SK-N-SH (cell line): ENCODE measurements at regions not wholly inside any gene's neighbourhood (a gene's known extent, or its start where the extent isn't known, plus 50 kb on each side); places are given as distances from the start of the nearest gene placed in this dataset.

Source experiments
- CTCF ChIA-PET: fragments of 300-600, 350-600 bp; formaldehyde crosslinking; extraction: SDS; loops from one replicate; lab custom pipeline; 2021; lab: Yijun Ruan, JAX
- POLR2A ChIA-PET: fragments of 350-600 bp; sonication (Branson Sonifier 250); formaldehyde crosslinking; extraction: SDS; loops from one replicate; lab custom pipeline; 2020; ENCODE audit warnings: antibody characterized with exemption, inconsistent platforms; lab: Yijun Ruan, JAX
- DNase-seq: peaks from one replicate; pipeline ENCODE4 v3.0.0; 2012
- H2AFZ ChIP-seq: fragments of 200-600 bp; sonication (generic); 2 replicates; pipeline ENCODE4 v1.8.1; 2016; ENCODE audit warnings: antibody characterized with exemption, mild to moderate bottlenecking, low read depth
- H3F3A ChIP-seq: fragments of 200-600 bp; sonication (generic); replicated peaks from 2 replicates; pipeline ENCODE3; 2016; ENCODE audit warnings: antibody characterized with exemption, mild to moderate bottlenecking; ENCODE audit not compliant: insufficient read depth
- H3K27ac ChIP-seq, 2 experiments: fragments of 200-500 bp in 1 of 2; fragments of 200-600 bp in 1 of 2; sonication (Bioruptor generic) in 1 of 2; sonication (generic), shearing (Covaris generic) in 1 of 2; 2 replicates each; pipeline versions ENCODE4 v1.5.1 to v1.6.1; 2014 to 2016; ENCODE audit warnings: low read depth in 2 of 2, inconsistent platforms in 1 of 2, low read length in 1 of 2, mild to moderate bottlenecking in 1 of 2, mixed read lengths in 1 of 2
- H3K27me3 ChIP-seq: fragments of 200-600 bp; sonication (generic), shearing (Covaris generic); 2 replicates; pipeline ENCODE4 v1.6.1; 2016; ENCODE audit warnings: mixed run types; ENCODE audit not compliant: insufficient read depth
- H3K36me3 ChIP-seq, 2 experiments: fragments of 200-500 bp in 1 of 2; fragments of 200-600 bp in 1 of 2; sonication (Bioruptor generic) in 1 of 2; sonication (generic) in 1 of 2; replicated peaks in 1 of 2; 2 replicates each; pipeline versions ENCODE3 to v1.5.1; 2014 to 2016; ENCODE audit warnings: low read length in 1 of 2, mild to moderate bottlenecking in 1 of 2; ENCODE audit not compliant: insufficient read depth in 2 of 2, control insufficient read depth in 1 of 2
- H3K4me1 ChIP-seq, 2 experiments: fragments of 200-500 bp in 1 of 2; fragments of 200-600 bp in 1 of 2; sonication (Bioruptor generic) in 1 of 2; sonication (generic), shearing (Covaris generic) in 1 of 2; 2 replicates each; pipeline versions ENCODE4 v1.5.1 to v1.6.1; 2014 to 2016; ENCODE audit warnings: low read depth in 1 of 2, low read length in 1 of 2, mixed run types in 1 of 2; ENCODE audit not compliant: insufficient read depth in 2 of 2, control insufficient read depth in 1 of 2
- H3K4me2 ChIP-seq: fragments of 200-600 bp; sonication (generic), shearing (Covaris generic); 2 replicates; pipeline ENCODE4 v1.6.1; 2017; ENCODE audit warnings: mixed run types
- H3K4me3 ChIP-seq, 2 experiments: fragments of 200-500 bp in 1 of 2; fragments of 200-600 bp in 1 of 2; sonication (Bioruptor generic) in 1 of 2; sonication (generic), shearing (Covaris generic) in 1 of 2; 2 replicates each; pipeline versions ENCODE4 v1.5.1 to v1.8.1; 2014 to 2016; ENCODE audit warnings: low read depth in 2 of 2, inconsistent platforms in 1 of 2, low read length in 1 of 2, mild to moderate bottlenecking in 1 of 2, mixed read lengths in 1 of 2, moderate library complexity in 1 of 2
- H3K79me2 ChIP-seq: fragments of 200-600 bp; sonication (generic); 2 replicates; pipeline ENCODE4 v1.8.1; 2017; ENCODE audit warnings: mild to moderate bottlenecking; ENCODE audit not compliant: insufficient read depth
- H3K9ac ChIP-seq: fragments of 200-600 bp; sonication (generic); 2 replicates; pipeline ENCODE4 v1.6.1; 2017; ENCODE audit warnings: mixed run types
- H3K9me2 ChIP-seq: fragments of 200-600 bp; sonication (generic); 2 replicates; pipeline ENCODE4 v1.6.1; 2017; ENCODE audit warnings: mixed run types
- H3K9me3 ChIP-seq: fragments of 200-600 bp; sonication (generic); 2 replicates; pipeline ENCODE4 v1.6.1; 2017; ENCODE audit warnings: mixed run types, mild to moderate bottlenecking, moderate library complexity
- H4K20me1 ChIP-seq: fragments of 200-600 bp; sonication (generic); 2 replicates; pipeline ENCODE4 v1.6.1; 2017; ENCODE audit warnings: mild to moderate bottlenecking, mixed run types; ENCODE audit not compliant: insufficient read depth
- EZH2phosphoT487 ChIP-seq: fragments of 200-600 bp; sonication (generic); IDR thresholded peaks from 2 replicates; pipeline ENCODE4 v1.6.1; 2017; ENCODE audit warnings: low read depth, mixed run types, mild to moderate bottlenecking, antibody characterized with exemption, moderate library complexity, borderline replicate concordance
- FOXM1 ChIP-seq: IDR thresholded peaks from 2 replicates; pipeline ENCODE4 v1.4.0; 2012; ENCODE audit warnings: low read depth, mild to moderate bottlenecking
- GATA2 ChIP-seq: sonication (generic); formaldehyde crosslinking; IDR thresholded peaks from 2 replicates; pipeline ENCODE4 v1.5.0; 2020; ENCODE audit warnings: mild to moderate bottlenecking, missing genetic modification reagents
- IRF3 ChIP-seq: fragments of 150-350 bp; IDR thresholded peaks from 2 replicates; pipeline ENCODE4 v1.6.1; 2016; ENCODE audit warnings: mild to moderate bottlenecking, low read depth, low read length
- JUND ChIP-seq: IDR thresholded peaks from 2 replicates; pipeline ENCODE4 v1.4.0; 2012
- MEF2A ChIP-seq: IDR thresholded peaks from 2 replicates; pipeline ENCODE4 v1.4.0; 2012; ENCODE audit warnings: low read depth, borderline replicate concordance
- MXI1 ChIP-seq: IDR thresholded peaks from 2 replicates; pipeline ENCODE4 v1.6.1; 2012; ENCODE audit warnings: mild to moderate bottlenecking, low read depth, low read length, improper control_type of control experiment
- NFIC ChIP-seq: IDR thresholded peaks from 2 replicates; pipeline ENCODE4 v1.4.0; 2012; ENCODE audit warnings: borderline replicate concordance
- RAD21 ChIP-seq: IDR thresholded peaks from 2 replicates; pipeline ENCODE4 v1.6.1; 2012; ENCODE audit warnings: mild to moderate bottlenecking, low read length
- RCOR1 ChIP-seq: fragments of 150-350 bp; IDR thresholded peaks from 2 replicates; pipeline ENCODE4 v1.6.1; 2017; ENCODE audit warnings: antibody characterized with exemption, low read length
- REST ChIP-seq: IDR thresholded peaks from 2 replicates; pipeline ENCODE4 v1.6.1; 2012; ENCODE audit warnings: mild to moderate bottlenecking, low read depth, low read length, moderate library complexity
- SMC3 ChIP-seq: IDR thresholded peaks from 2 replicates; pipeline ENCODE4 v1.6.1; 2012; ENCODE audit warnings: low read depth, low read length, improper control_type of control experiment
- TCF12 ChIP-seq: IDR thresholded peaks from 2 replicates; pipeline ENCODE4 v1.4.0; 2012
- WGBS: methylation state at CpG from one replicate; pipeline ENCODE4 v1.1.6; 2017; ENCODE audit warnings: low lambda C conversion rate; 5-methylcytosine and 5-hydroxymethylcytosine counted together
- TF ChIP-seq, protein P1 (sequence below): IDR thresholded peaks from 2 replicates; pipeline ENCODE4; 2012
- TF ChIP-seq, protein P2 (sequence below): IDR thresholded peaks from 2 replicates; pipeline ENCODE4 v1.4.0; 2012; ENCODE audit warnings: low read depth

- TF ChIP-seq MXI1 (no peak), JUND (no peak), MEF2A (no peak), SMC3 (peak; percentile 12; the same call in 1 of the 2 replicates), REST (no peak), GATA2 (CRISPR knock-in tag) (no peak), RCOR1 (no peak), IRF3 (no peak), EZH2phosphoT487 (no peak), NFIC (no peak), FOXM1 (no peak), TCF12 (no peak), RAD21 (peak; percentile 27)
- TF ChIP-seq, protein P1, sequence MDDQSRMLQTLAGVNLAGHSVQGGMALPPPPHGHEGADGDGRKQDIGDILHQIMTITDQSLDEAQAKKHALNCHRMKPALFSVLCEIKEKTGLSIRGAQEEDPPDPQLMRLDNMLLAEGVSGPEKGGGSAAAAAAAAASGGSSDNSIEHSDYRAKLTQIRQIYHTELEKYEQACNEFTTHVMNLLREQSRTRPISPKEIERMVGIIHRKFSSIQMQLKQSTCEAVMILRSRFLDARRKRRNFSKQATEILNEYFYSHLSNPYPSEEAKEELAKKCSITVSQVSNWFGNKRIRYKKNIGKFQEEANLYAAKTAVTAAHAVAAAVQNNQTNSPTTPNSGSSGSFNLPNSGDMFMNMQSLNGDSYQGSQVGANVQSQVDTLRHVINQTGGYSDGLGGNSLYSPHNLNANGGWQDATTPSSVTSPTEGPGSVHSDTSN, result no peak
- TF ChIP-seq, protein P2, sequence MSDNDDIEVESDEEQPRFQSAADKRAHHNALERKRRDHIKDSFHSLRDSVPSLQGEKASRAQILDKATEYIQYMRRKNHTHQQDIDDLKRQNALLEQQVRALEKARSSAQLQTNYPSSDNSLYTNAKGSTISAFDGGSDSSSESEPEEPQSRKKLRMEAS, result no peak
- Histone ChIP-seq H3K27me3 (no peaks in the 10 kb centered on the region), H3K9ac (no peak overlapping the region), H3K79me2 (no peaks in the 10 kb centered on the region), H3K36me3 (no peaks in the 10 kb centered on the region), H3K4me2 (no peak overlapping the region), H2AFZ (no peak overlapping the region), H3K4me3 (no peak overlapping the region), H3K9me2 (no peaks in the 10 kb centered on the region), H3K9me3 (no peaks in the 10 kb centered on the region), H4K20me1 (no peaks in the 10 kb centered on the region), H3F3A (no peaks in the 10 kb centered on the region), H3K4me1 (peaks cover 0 to 7% of the 10 kb centered on the region in 2 experiments; a peak in 1 of 4 replicates), H3K27ac (no peak overlapping the region)
- DNase-seq, result no peak
- 74% methylated on average over 6 of the region's 6 CpGs for WGBS
- ChIA-PET CTCF (interaction anchor here (0.6 to 2.6 kb wide), 6 partner anchors 12 to 337 kb away, joined by 3 to 18 read pairs (median 4); no protein-coding TSS in a partner anchor), POLR2A (no interaction called here)
Measured at GRCh38 chr12:107467716-107468115, 217.9 kb upstream of the PWP1 start.
